Esophagus squamous epithelium (tissue), 5 donors: ENCODE measurements at regions not wholly inside any gene's neighbourhood (a gene's known extent, or its start where the extent isn't known, plus 50 kb on each side); places are given as distances from the start of the nearest gene placed in this dataset.

Experiments
- DNase-seq: peaks from one replicate; lab custom pipeline; 2025; lab: John Stamatoyannopoulos, UW
- H3K27ac ChIP-seq, 4 donors: fragments of 200-600 bp; sonication (generic); one replicate each; pipeline ENCODE4 v1.5.1; 2016 to 2019; ENCODE audit warnings: mild to moderate bottlenecking in 1 of 4
- H3K27me3 ChIP-seq, 4 donors: fragments of 200-600 bp; sonication (generic); 1 replicate in 3 of 4; 2 replicates in 1 of 4; pipeline versions ENCODE4 v1.5.1 to v1.6.0; 2017 to 2021; ENCODE audit warnings: antibody characterized with exemption in 1 of 4
- H3K36me3 ChIP-seq, 3 donors: fragments of 200-600 bp; sonication (generic); one replicate each; pipeline ENCODE4 v1.5.1; 2016 to 2019
- H3K4me1 ChIP-seq, 3 donors: fragments of 200-600 bp; sonication (generic); one replicate each; pipeline ENCODE4 v1.5.1; 2017 to 2019
- H3K4me3 ChIP-seq, 4 donors: fragments of 200-600 bp; sonication (generic); 1 replicate in 3 of 4; 2 replicates in 1 of 4; pipeline ENCODE4 v1.5.1; 2016 to 2019; ENCODE audit warnings: mild to moderate bottlenecking in 2 of 4, moderate library complexity in 1 of 4
- H3K9me3 ChIP-seq, 3 donors: fragments of 200-600 bp; sonication (generic); one replicate each; pipeline ENCODE4 v1.5.1; 2016 to 2019
- CTCF ChIP-seq, 6 experiments: fragments of 450-650 bp in 4 of 6; fragments of 200-600 bp in 2 of 6; sonication (generic) in 2 of 6; IDR thresholded peaks; one replicate each; pipeline ENCODE4 v1.5.1; 2016 to 2019; ENCODE audit warnings: antibody characterized with exemption in 6 of 6, mild to moderate bottlenecking in 4 of 6, moderate library complexity in 4 of 6
- POLR2A ChIP-seq, 4 donors: fragments of 450-650 bp; IDR thresholded peaks; one replicate each; pipeline ENCODE4 v1.6.1; 2017; ENCODE audit warnings: antibody characterized with exemption in 4 of 4, mild to moderate bottlenecking in 4 of 4, moderate library complexity in 3 of 4
- WGBS, 2 donors: methylation state at CpG; one replicate each; pipeline ENCODE4 v1.1.5; 2018; 5-methylcytosine and 5-hydroxymethylcytosine counted together
- intact Hi-C: fragments of 100-400 bp; cut with DNase I; formaldehyde crosslinking; loops from one replicate; pipeline ENCODE4 v1.15.0; 2022
- donor health status: DM: yes; HTN: yes; CAD: no.

- no peaks in the 10 kb centered on the region for H3K36me3 ChIP-seq
- H3K27me3 ChIP-seq, result no peaks in the 10 kb centered on the region
- peaks cover 0 to 26% (median 8%) of the 10 kb centered on the region in 3 donors for H3K4me1 ChIP-seq
- no peaks in the 10 kb centered on the region for H3K9me3 ChIP-seq
- H3K27ac ChIP-seq, result no peak overlapping the region
- intact Hi-C loops, result no loop called here
- 37 to 50% methylated on average over 3 of the region's 3 CpGs for WGBS, 2 donors
- no peak overlapping the region for H3K4me3 ChIP-seq
- no peak for DNase-seq
- TF ChIP-seq CTCF (IDR thresholded peaks at IDR 0.05) (no peak), POLR2A (IDR thresholded peaks at IDR 0.05) (no peak)
Observed at GRCh38 chr5:112635276-112635675, 102.4 kb upstream of the APC start.

DNA sequence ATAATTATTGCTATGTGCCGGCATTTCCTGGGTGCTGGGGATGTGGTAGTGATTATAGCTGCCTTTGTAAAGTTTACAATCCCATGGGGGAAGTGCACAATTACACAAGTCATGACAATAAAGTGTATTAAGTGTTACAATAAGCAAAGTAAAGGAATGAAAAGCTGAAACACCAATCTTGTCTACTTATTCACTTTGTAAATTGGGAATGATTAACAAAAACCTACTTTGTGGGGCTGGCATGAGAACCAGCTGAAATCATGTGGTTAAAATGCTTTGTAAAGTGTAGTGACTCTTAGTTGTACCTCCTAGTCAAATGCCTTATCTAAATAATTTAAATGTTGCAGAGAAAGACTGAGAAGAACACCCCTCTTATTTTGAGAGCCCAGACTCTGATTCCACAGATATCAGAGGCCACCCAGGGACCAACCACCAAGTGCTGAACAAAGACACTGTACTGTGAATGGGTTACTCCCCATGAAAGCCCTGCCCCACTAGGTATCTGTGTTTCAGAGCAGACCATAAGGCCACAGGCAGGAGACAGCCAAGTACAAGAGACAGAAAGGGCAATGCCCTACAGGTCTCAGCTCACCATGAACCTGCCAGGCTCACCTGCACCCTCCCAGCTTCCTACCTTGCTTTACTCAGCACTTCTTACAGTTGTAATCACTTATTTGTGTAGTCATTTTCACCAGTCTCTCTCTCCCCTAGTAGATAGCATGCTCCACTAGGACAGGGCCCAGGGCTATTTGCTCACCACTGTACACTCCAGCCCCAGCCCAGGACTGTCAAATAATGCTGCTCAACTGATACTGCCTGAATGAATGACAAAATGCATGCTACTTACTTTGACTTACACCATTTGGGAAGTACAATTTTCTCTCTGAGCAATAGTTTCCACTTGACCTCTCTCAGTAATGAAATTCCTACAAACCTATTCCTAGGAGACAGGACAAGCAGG lies 101.6 kb upstream of the APC start:
- no peak for TF ChIP-seq POLR2A (IDR thresholded peaks at IDR 0.05)
- TF ChIP-seq CTCF (IDR thresholded peaks at IDR 0.05), result no peak

DNA sequence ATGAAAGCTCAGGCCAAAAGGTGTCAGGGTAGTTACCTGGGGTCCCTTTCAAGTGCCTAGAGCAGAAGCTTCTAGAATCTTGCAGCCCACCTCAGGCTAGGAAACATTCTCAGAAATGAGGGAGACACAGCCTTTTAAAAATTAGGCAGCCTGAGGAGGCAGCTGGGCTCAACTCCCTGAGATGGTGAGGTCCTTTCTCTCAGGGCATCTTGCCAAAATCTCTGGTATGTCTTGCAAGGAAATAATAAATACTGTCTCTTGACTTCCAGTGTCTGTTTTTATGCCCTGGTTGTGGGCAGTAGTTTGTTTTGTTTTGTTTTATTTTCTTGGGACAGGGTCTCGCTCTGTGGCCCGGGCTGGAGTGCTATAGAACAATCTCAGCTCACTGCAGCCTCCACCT lies 100.9 kb upstream of the APC start:
- intact Hi-C loops, result no loop called here
- no peaks in the 10 kb centered on the region for H3K27me3 ChIP-seq
- H3K9me3 ChIP-seq, result no peaks in the 10 kb centered on the region
- H3K27ac ChIP-seq, result no peak overlapping the region
- no peak for TF ChIP-seq CTCF (IDR thresholded peaks at IDR 0.05)
- TF ChIP-seq POLR2A (IDR thresholded peaks at IDR 0.05), result no peak
- WGBS, 2 donors, result 84 to 96% methylated on average over 2 of the region's 2 CpGs
- no peaks in the 10 kb centered on the region for H3K36me3 ChIP-seq
- H3K4me3 ChIP-seq, result no peak overlapping the region
- peaks cover 0 to 26% (median 8%) of the 10 kb centered on the region in 3 donors for H3K4me1 ChIP-seq
- no peak for DNase-seq

More for the DNA sequence above, 101.6 kb upstream of the APC start:
- Histone ChIP-seq H3K27ac (no peak overlapping the region), H3K9me3 (no peaks in the 10 kb centered on the region), H3K4me3 (no peak overlapping the region), H3K27me3 (no peaks in the 10 kb centered on the region), H3K36me3 (no peaks in the 10 kb centered on the region), H3K4me1 (peaks cover 0 to 26% (median 8%) of the 10 kb centered on the region in 3 donors)
- WGBS, 2 donors, result 53 to 56% methylated on average over 1 of the region's 1 CpG
- no peak for DNase-seq
- intact Hi-C loops, result no loop called here

DNA sequence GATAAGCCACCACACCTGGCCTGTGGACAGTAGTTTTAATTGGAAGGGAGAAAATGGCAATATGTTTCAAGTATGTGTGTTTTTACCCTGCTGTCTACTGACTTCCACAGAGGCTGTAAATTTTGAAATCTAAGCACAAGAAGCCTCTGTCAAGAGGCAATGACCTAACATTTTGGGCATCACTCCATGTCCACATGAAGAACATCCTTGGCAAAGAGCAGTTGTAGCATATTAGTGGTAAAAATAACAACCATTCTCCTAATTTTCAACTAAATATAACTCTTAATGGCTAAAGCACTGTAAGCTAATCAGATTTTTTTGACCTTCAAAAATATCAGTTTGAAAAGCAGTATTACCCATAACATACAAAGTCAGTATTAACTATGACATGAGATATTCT lies 100.3 kb upstream of the APC start:
- TF ChIP-seq POLR2A (IDR thresholded peaks at IDR 0.05), result no peak
- no peak for TF ChIP-seq CTCF (IDR thresholded peaks at IDR 0.05)
- H3K27me3 ChIP-seq, result no peaks in the 10 kb centered on the region
- no peak overlapping the region for H3K4me3 ChIP-seq
- H3K4me1 ChIP-seq, result peaks cover 0 to 26% (median 8%) of the 10 kb centered on the region in 3 donors
- DNase-seq, result no peak
- intact Hi-C loops, result no loop called here
- H3K36me3 ChIP-seq, result no peaks in the 10 kb centered on the region
- H3K27ac ChIP-seq, result no peak overlapping the region
- no peaks in the 10 kb centered on the region for H3K9me3 ChIP-seq

DNA sequence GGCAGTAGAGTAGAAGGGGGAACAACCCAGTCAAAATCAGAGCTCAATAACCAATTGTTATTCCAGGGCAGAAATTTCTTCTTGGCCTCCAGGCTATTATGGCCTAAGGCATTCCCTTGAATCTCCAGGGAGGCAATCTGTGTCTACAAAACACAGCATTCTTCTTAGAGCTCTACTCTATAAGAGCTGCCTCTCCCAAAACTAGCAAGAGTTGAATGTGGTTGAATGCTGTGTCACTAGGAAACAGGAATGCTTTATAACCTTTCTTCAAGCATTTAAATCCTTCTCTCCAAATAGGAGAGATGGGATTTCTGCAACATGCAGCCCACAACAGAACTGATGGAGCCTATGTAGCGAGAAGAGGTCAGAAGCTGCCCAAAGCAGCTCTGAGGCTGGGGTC lies 97.1 kb upstream of the APC start:
- intact Hi-C loops, result no loop called here
- Histone ChIP-seq H3K36me3 (no peaks in the 10 kb centered on the region), H3K27me3 (no peaks in the 10 kb centered on the region), H3K4me3 (no peak overlapping the region), H3K9me3 (no peaks in the 10 kb centered on the region), H3K4me1 (peaks cover 0 to 18% (median 8%) of the 10 kb centered on the region in 3 donors), H3K27ac (no peak overlapping the region)
- WGBS, 2 donors, result 82% methylated on average over 1 of the region's 1 CpG; no CpG with 5 or more reads in 1 of the 2 donors
- no peak for DNase-seq
- no peak for TF ChIP-seq CTCF (IDR thresholded peaks at IDR 0.05)
- no peak for TF ChIP-seq POLR2A (IDR thresholded peaks at IDR 0.05)
